Ishikawa (cell line): ENCODE measurements at regions not wholly inside any gene's neighbourhood (a gene's known extent, or its start where the extent isn't known, plus 50 kb on each side); places are given as distances from the start of the nearest gene placed in this dataset.

ENCODE experiments used
- CEBPB ChIP-seq: IDR thresholded peaks from 2 replicates; pipeline ENCODE4 v1.6.1; 2012
- CREB1 ChIP-seq: IDR thresholded peaks from 2 replicates; pipeline ENCODE4 v1.6.1; 2012; ENCODE audit warnings: low read depth
- EGR1 ChIP-seq: IDR thresholded peaks from 2 replicates; pipeline ENCODE4 v1.6.1; 2012
- EP300 ChIP-seq: IDR thresholded peaks from 2 replicates; pipeline ENCODE4 v1.6.1; 2012; ENCODE audit warnings: borderline replicate concordance
- FOXM1 ChIP-seq: IDR thresholded peaks from 2 replicates; pipeline ENCODE4 v1.6.1; 2012; ENCODE audit warnings: low read depth, borderline replicate concordance
- MAX ChIP-seq: IDR thresholded peaks from 2 replicates; pipeline ENCODE4 v1.6.1; 2012
- NFIC ChIP-seq: IDR thresholded peaks from 2 replicates; pipeline ENCODE4 v1.6.1; 2012
- RAD21 ChIP-seq: IDR thresholded peaks from 2 replicates; pipeline ENCODE4 v1.6.1; 2012; ENCODE audit warnings: low read depth
- REST ChIP-seq: IDR thresholded peaks from 2 replicates; pipeline ENCODE4 v1.6.1; 2012; ENCODE audit warnings: low read depth, mild to moderate bottlenecking
- TAF1 ChIP-seq: IDR thresholded peaks from 2 replicates; pipeline ENCODE4 v1.6.1; 2012; ENCODE audit warnings: low read depth, mild to moderate bottlenecking
- TCF12 ChIP-seq: IDR thresholded peaks from 2 replicates; pipeline ENCODE4 v1.6.1; 2012; ENCODE audit warnings: low read depth
- TEAD4 ChIP-seq: IDR thresholded peaks from 2 replicates; pipeline ENCODE4 v1.6.1; 2012
- USF1 ChIP-seq: IDR thresholded peaks from 2 replicates; pipeline ENCODE4 v1.6.1; 2012
- YY1 ChIP-seq: IDR thresholded peaks from 2 replicates; pipeline ENCODE4 v1.6.1; 2012; ENCODE audit warnings: low read depth
- ZBTB7A ChIP-seq: IDR thresholded peaks from 2 replicates; pipeline ENCODE4 v1.6.1; 2012; ENCODE audit warnings: low read depth

GRCh38 chr7:69318794-69319193 is 279.5 kb upstream of the AUTS2 start:
- TF ChIP-seq TEAD4, result no peak
- no peak for TF ChIP-seq FOXM1
- no peak for TF ChIP-seq ZBTB7A
- no peak for TF ChIP-seq CEBPB
- no peak for TF ChIP-seq REST
- TF ChIP-seq CREB1, result no peak
- TF ChIP-seq MAX, result no peak
- no peak for TF ChIP-seq EP300
- TF ChIP-seq YY1, result no peak
- TF ChIP-seq USF1, result no peak
- TF ChIP-seq TAF1, result no peak
- no peak for TF ChIP-seq NFIC
- TF ChIP-seq EGR1, result no peak
- no peak for TF ChIP-seq RAD21
- no peak for TF ChIP-seq TCF12

GRCh38 chr7:69328516-69328915 is 269.8 kb upstream of the AUTS2 start:
- TF ChIP-seq ZBTB7A (no peak), TEAD4 (no peak), TCF12 (no peak), CREB1 (no peak), YY1 (no peak), RAD21 (no peak), FOXM1 (no peak), TAF1 (no peak), EGR1 (no peak), MAX (no peak)

GRCh38 chr7:69334701-69335100 is 263.6 kb upstream of the AUTS2 start:
- TF ChIP-seq ZBTB7A, result no peak
- TF ChIP-seq TCF12, result no peak
- no peak for TF ChIP-seq YY1
- no peak for TF ChIP-seq FOXM1
- no peak for TF ChIP-seq TEAD4
- TF ChIP-seq CREB1, result no peak
- TF ChIP-seq NFIC, result no peak
- TF ChIP-seq REST, result no peak
- TF ChIP-seq USF1, result no peak
- no peak for TF ChIP-seq EP300
- TF ChIP-seq TAF1, result no peak
- no peak for TF ChIP-seq MAX
- TF ChIP-seq CEBPB, result no peak
- TF ChIP-seq RAD21, result no peak
- TF ChIP-seq EGR1, result no peak

- TF ChIP-seq MAX (no peak), REST (no peak), TCF12 (no peak), TAF1 (no peak), CEBPB (no peak), RAD21 (no peak), NFIC (no peak)
Observed at GRCh38 chr7:69335331-69335730, 262.9 kb upstream of the AUTS2 start.
